ENCODE measurements at regions not wholly inside any gene's neighbourhood (a gene's known extent, or its start where the extent isn't known, plus 50 kb on each side); places are given as distances from the start of the nearest gene placed in this dataset.

DNA sequence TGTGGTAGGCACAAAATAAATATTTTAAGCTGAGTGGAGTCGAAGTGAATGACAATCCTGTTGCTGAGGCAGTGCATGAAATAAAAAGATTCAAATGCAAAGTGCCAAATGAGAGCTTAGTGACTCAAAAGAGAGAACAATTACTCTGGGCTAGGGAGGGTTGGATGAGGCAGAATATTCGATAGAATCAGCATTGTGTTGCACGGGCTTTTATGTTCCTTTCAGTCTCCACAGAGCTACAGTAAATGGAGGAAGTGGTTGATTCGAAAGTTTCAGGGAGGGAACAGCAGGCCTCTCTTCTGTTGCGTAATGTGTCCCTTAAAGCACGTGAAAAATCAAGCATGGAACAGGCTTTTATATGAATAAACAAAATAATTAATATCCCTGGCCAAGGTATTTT, 599.3 kb upstream of the CELF2 start:
- TF ChIP-seq, protein P1, sequence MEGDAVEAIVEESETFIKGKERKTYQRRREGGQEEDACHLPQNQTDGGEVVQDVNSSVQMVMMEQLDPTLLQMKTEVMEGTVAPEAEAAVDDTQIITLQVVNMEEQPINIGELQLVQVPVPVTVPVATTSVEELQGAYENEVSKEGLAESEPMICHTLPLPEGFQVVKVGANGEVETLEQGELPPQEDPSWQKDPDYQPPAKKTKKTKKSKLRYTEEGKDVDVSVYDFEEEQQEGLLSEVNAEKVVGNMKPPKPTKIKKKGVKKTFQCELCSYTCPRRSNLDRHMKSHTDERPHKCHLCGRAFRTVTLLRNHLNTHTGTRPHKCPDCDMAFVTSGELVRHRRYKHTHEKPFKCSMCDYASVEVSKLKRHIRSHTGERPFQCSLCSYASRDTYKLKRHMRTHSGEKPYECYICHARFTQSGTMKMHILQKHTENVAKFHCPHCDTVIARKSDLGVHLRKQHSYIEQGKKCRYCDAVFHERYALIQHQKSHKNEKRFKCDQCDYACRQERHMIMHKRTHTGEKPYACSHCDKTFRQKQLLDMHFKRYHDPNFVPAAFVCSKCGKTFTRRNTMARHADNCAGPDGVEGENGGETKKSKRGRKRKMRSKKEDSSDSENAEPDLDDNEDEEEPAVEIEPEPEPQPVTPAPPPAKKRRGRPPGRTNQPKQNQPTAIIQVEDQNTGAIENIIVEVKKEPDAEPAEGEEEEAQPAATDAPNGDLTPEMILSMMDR (IDR thresholded peaks at IDR 0.05; ENCODE audit: insufficient read depth, low read length, poor library complexity, severe bottlenecking), result no peak
- no peak for TF ChIP-seq EZH2phosphoT487 (conservative IDR thresholded peaks at IDR 0.05; ENCODE audit: low read length)
